ENCODE measurements at regions not wholly inside any gene's neighbourhood (a gene's known extent, or its start where the extent isn't known, plus 50 kb on each side); places are given as distances from the start of the nearest gene placed in this dataset.

DNA sequence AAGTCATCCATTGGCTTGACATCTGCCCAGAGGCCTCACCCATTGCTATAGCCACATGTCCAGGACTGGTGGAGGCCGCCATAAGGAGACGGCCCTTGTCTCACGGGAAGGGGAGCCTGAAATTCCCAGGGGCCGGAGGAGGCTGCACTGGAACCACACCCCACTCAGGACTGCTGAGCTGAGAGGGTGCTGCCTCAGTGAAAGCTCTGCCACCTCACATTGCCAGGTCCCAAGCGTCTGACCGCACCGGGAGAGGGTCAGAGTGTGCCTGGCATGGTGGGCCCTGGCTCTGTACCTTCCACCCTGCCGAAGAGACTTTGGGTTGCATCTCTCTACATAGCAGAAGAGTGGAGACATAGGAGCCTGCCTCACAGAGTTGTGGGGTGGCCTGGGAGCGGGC, 134.1 kb upstream of the GLI2 start:
- no peak for TF ChIP-seq EZH2 (IDR thresholded peaks at IDR 0.05; ENCODE audit: borderline replicate concordance, low read depth, low read length, severe bottlenecking)
- TF ChIP-seq, protein P1, sequence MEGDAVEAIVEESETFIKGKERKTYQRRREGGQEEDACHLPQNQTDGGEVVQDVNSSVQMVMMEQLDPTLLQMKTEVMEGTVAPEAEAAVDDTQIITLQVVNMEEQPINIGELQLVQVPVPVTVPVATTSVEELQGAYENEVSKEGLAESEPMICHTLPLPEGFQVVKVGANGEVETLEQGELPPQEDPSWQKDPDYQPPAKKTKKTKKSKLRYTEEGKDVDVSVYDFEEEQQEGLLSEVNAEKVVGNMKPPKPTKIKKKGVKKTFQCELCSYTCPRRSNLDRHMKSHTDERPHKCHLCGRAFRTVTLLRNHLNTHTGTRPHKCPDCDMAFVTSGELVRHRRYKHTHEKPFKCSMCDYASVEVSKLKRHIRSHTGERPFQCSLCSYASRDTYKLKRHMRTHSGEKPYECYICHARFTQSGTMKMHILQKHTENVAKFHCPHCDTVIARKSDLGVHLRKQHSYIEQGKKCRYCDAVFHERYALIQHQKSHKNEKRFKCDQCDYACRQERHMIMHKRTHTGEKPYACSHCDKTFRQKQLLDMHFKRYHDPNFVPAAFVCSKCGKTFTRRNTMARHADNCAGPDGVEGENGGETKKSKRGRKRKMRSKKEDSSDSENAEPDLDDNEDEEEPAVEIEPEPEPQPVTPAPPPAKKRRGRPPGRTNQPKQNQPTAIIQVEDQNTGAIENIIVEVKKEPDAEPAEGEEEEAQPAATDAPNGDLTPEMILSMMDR (IDR thresholded peaks at IDR 0.05; ENCODE audit: borderline replicate concordance, extremely low read depth, low read length, poor library complexity, severe bottlenecking) = no peak
